GM12892 (cell line): ENCODE measurements at regions not wholly inside any gene's neighbourhood (a gene's known extent, or its start where the extent isn't known, plus 50 kb on each side); places are given as distances from the start of the nearest gene placed in this dataset.

Source experiments
- POLR2A ChIP-seq: IDR thresholded peaks from 2 replicates; pipeline ENCODE4 v1.6.1; 2011; ENCODE audit warnings: low read depth, low read length, control low read depth
- POLR2AphosphoS5 ChIP-seq: IDR thresholded peaks from 2 replicates; pipeline ENCODE4 v1.6.1; 2011; ENCODE audit warnings: low read depth, low read length, control low read depth

DNA sequence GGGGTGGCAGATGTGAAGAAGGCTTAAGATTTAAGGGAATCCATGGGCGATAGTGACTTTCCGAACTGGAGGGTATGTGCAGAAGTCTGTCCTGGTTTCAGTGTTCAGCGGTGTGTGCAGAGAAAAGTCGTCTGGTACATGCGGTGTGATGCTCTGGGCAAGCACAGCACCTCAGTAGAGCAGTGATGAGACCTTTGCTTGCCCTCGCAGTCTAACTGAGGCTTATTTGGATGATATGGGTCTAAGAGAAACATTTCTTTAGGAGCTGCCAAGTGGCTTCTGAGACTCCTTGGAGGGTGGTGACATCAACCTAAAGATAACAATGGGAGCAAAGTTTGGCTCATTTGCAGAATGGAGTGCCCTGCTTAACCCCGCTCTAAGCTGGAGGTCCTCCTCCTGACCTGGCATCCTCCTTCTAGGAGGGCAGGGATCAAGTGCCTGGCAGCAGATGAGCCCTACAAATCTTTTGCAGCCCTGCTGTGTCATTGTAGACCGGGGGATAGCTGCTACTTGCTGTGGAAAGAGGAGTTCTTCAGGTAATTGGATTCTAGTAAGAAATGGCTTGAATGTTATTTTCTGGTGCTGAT is 228.1 kb upstream of the AZI2 start:
- TF ChIP-seq POLR2AphosphoS5: no peak
- no peak for TF ChIP-seq POLR2A
